GM21390 (cell line): ENCODE measurements at regions not wholly inside any gene's neighbourhood (a gene's known extent, or its start where the extent isn't known, plus 50 kb on each side); places are given as distances from the start of the nearest gene placed in this dataset.
"Not testable (repeated sequence)": the region's sequence is repeated elsewhere in the genome, so short reads cannot be mapped to it uniquely, and the experiment has no call there.

Experiments
- ATAC-seq: cut with Tn5 transposase; IDR thresholded peaks from one replicate; pipeline ENCODE4 v1.9.1; 2021; ENCODE audit not compliant: unreplicated experiment

GRCh38 chr7:10721289-10721688 lies 252.4 kb upstream of the PHF14 start:
- no peak for ATAC-seq

GRCh38 chr7:10723832-10724231 lies 249.8 kb upstream of the PHF14 start:
- no peak for ATAC-seq

DNA sequence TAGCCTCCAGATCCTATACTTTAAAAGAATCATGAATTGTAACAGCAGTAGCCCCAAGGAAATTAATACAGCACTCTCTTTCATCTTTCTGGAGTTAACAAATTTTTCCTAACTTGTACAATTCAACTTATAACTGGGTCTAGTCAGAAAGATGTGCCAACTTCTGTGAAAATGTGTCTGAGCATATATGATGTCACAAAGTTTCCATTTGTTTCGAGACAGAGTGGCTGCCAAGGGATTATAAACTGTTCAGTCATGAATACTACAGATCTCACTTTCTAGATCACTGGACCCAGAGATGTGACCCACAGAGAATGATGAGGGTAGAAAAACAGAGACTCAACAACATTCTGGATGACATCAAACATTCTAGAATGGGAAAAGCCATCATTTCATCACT lies 249.2 kb upstream of the PHF14 start:
- no peak for ATAC-seq

- ATAC-seq: no peak
Measured at GRCh38 chr7:10727636-10728035, 246.0 kb upstream of the PHF14 start.

GRCh38 chr7:10731253-10731773 lies 242.4 kb upstream of the PHF14 start:
- no peak for ATAC-seq

GRCh38 chr7:10733747-10734146 lies 239.9 kb upstream of the PHF14 start:
- no peak for ATAC-seq

DNA sequence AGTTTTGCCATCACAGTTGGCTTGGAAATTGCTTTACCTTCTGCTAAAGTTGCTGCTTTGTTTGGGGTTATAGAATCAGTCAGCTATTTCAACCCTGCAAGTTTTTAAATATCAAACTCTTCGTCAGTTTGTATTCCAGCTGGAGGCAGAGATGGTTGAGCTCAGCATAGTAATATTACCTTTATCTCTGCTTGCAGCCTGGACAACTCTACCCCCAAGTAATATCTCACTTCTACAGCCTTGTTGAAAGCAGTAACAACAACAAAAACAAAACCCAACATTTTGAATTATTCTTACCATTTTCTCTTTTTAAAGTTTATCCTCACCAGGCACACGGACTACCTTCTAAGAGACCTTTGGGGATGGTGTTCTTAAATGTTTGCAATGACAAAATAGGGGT lies 239.1 kb upstream of the PHF14 start:
- ATAC-seq: no peak

- ATAC-seq: no peak
Measured at GRCh38 chr7:10739401-10739800, 234.3 kb upstream of the PHF14 start.

GRCh38 chr7:10740805-10741204 lies 232.9 kb upstream of the PHF14 start:
- no peak for ATAC-seq

DNA sequence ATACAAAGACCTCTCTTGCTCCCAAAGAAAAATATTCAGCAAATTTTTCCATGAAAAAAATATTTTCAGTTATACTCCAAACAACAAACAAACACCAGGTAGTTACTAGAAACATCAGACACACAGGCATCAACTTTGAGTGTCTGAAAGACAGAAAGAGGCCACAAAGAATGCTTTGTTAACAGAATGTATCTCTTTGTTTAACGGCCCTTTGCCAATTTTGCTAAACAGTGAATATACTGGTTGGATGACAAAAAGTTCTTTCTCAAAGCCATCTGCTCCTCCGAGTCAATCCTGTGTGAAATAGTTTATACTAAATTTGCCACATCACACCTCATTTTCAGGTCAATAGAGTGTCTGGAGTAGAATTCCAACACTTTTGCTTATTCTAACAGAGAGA lies 216.7 kb upstream of the PHF14 start:
- ATAC-seq: no peak

DNA sequence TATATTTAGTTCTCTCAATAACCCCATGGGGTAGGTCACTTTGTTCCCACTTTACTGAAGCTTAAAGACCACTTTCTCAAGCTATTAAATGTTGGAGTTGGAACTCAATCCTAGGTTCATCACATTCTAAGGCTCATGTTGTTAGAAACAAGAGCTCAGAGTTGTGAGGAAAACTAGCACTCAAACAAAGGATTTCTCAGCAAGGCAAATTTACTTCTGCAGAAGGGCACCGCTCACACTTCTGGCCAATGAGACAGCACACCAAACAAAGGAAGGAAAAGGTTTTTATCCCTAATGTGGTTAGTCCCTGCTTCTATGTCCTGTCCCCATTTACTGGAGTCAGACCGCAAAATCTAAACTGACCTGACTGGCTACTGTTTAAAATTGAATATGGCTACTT lies 214.6 kb upstream of the PHF14 start:
- no peak for ATAC-seq

GRCh38 chr7:10767771-10768170 lies 205.9 kb upstream of the PHF14 start:
- ATAC-seq: no peak

DNA sequence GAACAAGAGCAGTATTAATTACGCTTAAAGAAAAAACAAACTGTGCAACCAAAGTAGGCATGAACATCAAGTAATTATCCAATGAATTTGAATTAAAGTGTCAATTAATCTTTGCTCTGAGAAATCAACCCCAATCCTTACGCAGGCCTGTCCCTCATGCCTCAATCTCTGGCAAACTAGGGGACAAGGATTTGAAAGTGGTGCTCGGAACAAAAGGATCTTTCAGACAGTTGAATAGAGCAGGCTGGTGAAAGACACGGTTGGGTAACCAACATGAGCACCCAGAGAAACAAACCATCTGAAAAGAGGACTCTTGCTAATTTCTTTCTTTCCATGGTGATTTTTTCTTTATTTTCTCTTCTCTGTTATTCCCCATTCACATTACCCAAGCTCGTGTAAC lies 203.5 kb upstream of the PHF14 start:
- no peak for ATAC-seq

- ATAC-seq: no peak
Measured at GRCh38 chr7:10773430-10773829, 200.2 kb upstream of the PHF14 start.

GRCh38 chr7:10779465-10780399 lies 193.9 kb upstream of the PHF14 start:
- no peak for ATAC-seq

DNA sequence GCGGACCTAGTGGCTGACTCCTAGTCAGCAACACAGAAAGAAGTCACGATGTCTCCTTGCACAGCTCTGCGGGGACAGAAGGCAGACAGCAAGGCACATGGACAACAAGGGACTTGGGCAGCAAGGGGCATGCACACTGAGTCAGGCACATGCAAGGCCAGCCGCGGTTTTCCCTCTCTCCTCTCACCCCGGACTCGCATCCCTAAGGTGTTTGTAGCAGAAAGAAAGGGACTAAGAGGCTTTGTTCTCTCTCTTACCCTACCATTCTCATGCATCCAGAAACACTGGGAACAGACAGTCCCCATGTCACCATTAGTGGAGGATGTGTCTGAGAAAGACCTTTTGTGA lies 193.3 kb upstream of the PHF14 start:
- ATAC-seq: no peak

DNA sequence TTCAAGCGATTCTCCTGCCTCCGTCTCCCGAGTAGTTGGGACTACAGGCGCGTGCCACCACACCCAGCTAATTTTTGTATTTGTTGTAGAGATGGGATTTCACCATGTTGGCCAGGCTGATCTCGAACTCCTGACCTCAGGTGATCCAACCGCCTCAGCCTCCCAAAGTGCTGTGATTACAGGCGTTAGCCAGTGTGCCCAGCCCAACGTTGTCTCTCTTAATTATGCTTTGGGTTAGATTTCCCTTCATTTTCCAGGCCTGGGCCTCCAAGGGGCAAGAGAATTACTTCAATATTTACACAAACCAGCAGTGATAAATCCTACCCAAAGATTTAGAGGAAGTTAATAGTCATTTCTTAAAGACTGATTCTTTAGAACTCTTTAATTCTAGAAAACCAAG lies 186.7 kb upstream of the PHF14 start:
- ATAC-seq: not testable (repeated sequence)

- no peak for ATAC-seq
Measured at GRCh38 chr7:10789170-10789569, 184.5 kb upstream of the PHF14 start.

DNA sequence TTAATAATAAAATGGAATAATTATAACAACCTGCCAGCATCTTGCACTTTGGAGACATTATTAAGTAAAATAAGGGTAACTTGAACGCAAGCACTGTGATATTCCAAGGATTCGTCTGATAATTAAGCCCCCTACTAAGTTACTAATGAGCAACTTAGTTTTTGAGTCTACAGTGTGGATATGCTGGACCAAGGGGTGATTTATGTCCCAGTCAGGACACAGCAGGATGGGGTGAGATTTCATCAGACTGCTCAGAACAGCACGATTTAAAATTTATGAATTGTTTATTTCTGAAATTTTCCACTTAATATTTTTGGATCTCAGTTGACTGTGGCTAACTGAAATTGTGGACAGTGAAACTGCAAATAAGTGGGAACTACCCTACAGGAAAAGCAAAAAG lies 182.8 kb upstream of the PHF14 start:
- no peak for ATAC-seq

- ATAC-seq: no peak
Measured at GRCh38 chr7:10793995-10794775, 179.5 kb upstream of the PHF14 start.

- ATAC-seq: no peak
Measured at GRCh38 chr7:10797157-10797556, 176.5 kb upstream of the PHF14 start.

DNA sequence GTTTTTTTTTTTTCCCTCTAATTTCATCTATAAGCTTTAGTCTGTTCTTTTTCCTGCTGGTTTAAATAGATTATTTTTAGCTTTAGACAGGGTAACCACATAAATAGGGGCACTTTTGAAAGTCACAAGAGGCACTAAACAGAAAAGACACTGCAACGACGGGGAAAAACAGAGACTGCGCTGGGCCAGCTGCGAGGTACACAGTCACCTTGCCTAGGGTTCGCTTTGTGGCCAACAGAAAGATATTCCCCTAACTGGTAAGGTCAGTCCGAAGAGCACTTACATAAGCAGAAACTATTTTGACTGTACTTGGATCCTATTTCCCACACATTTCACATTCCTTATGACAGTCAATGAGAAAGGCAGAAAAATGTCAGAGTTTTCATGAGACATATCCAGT lies 175.6 kb upstream of the PHF14 start:
- no peak for ATAC-seq
